Keratinocyte (primary cell): ENCODE measurements at regions not wholly inside any gene's neighbourhood (a gene's known extent, or its start where the extent isn't known, plus 50 kb on each side); places are given as distances from the start of the nearest gene placed in this dataset.

ENCODE experiments used
- CTCF ChIP-seq, 3 experiments: IDR thresholded peaks in 1 of 3; conservative IDR thresholded peaks in 1 of 3; optimal IDR thresholded peaks in 1 of 3; 2 replicates in 2 of 3; 3 replicates in 1 of 3; pipeline versions ENCODE3 to v1.5.1; 2011; ENCODE audit warnings: low read length in 3 of 3, mild to moderate bottlenecking in 3 of 3, moderate library complexity in 2 of 3, control low read depth in 1 of 3, inconsistent platforms in 1 of 3; ENCODE audit not compliant: insufficient read depth in 2 of 3; ENCODE audit errors: extremely low read depth in 1 of 3
- EZH2 ChIP-seq: IDR thresholded peaks from one replicate; pipeline ENCODE4 v1.6.1; 2012; ENCODE audit warnings: inconsistent platforms, mild to moderate bottlenecking, low read length, moderate library complexity

GRCh38 chr22:25366876-25367466, 147.5 kb downstream of the CRYBB2 start:
- TF ChIP-seq EZH2 (no peak), CTCF (optimal IDR thresholded peaks at IDR 0.05 in 1 of 3, IDR thresholded peaks at IDR 0.05 in 1 of 3, conservative IDR thresholded peaks at IDR 0.05 in 1 of 3; ENCODE audit: extremely low read depth in 1 of 3, insufficient read depth in 2 of 3, low read length in 3 of 3) (no peak)
